Rectal smooth muscle tissue (tissue), 1 donor: ENCODE measurements at regions not wholly inside any gene's neighbourhood (a gene's known extent, or its start where the extent isn't known, plus 50 kb on each side); places are given as distances from the start of the nearest gene placed in this dataset.
"Not testable (repeated sequence)": the region's sequence is repeated elsewhere in the genome, so short reads cannot be mapped to it uniquely, and the experiment has no call there.

Experiments
- H3K27ac ChIP-seq: one replicate; pipeline ENCODE4 v1.7.0; 2013; ENCODE audit warnings: low read depth, low read length, inconsistent platforms
- H3K27me3 ChIP-seq: one replicate; pipeline ENCODE4 v1.7.0; 2013; ENCODE audit warnings: low read length; ENCODE audit not compliant: control insufficient read depth, insufficient read depth
- H3K36me3 ChIP-seq: one replicate; pipeline ENCODE4 v1.7.0; 2013; ENCODE audit warnings: low read length; ENCODE audit not compliant: control insufficient read depth, insufficient read depth
- H3K4me1 ChIP-seq: one replicate; pipeline ENCODE4 v1.7.0; 2013; ENCODE audit warnings: low read length; ENCODE audit not compliant: control insufficient read depth, insufficient read depth
- H3K4me3 ChIP-seq: one replicate; pipeline ENCODE4 v1.7.0; 2013; ENCODE audit warnings: low read length
- H3K9ac ChIP-seq: one replicate; pipeline ENCODE4 v1.7.0; 2013; ENCODE audit warnings: low read length

- not testable (repeated sequence) for H3K27ac ChIP-seq, H3K4me1 ChIP-seq, H3K27me3 ChIP-seq, H3K4me3 ChIP-seq, H3K9ac ChIP-seq
- H3K36me3 ChIP-seq = peaks cover 11% of the 10 kb centered on the region
Observed at GRCh38 chr3:195985348-195985920, 77.1 kb upstream of the TNK2 start.

- not testable (repeated sequence) for H3K27ac ChIP-seq, H3K27me3 ChIP-seq, H3K9ac ChIP-seq, H3K4me1 ChIP-seq, H3K4me3 ChIP-seq
- H3K36me3 ChIP-seq = peaks cover 11% of the 10 kb centered on the region
Observed at GRCh38 chr3:195984392-195985030, 76.2 kb upstream of the TNK2 start.

- H3K4me1 ChIP-seq, H3K27ac ChIP-seq, H3K27me3 ChIP-seq, H3K4me3 ChIP-seq, H3K9ac ChIP-seq: not testable (repeated sequence)
- H3K36me3 ChIP-seq = peaks cover 11% of the 10 kb centered on the region
Observed at GRCh38 chr3:195983880-195984279, 75.5 kb upstream of the TNK2 start.

DNA sequence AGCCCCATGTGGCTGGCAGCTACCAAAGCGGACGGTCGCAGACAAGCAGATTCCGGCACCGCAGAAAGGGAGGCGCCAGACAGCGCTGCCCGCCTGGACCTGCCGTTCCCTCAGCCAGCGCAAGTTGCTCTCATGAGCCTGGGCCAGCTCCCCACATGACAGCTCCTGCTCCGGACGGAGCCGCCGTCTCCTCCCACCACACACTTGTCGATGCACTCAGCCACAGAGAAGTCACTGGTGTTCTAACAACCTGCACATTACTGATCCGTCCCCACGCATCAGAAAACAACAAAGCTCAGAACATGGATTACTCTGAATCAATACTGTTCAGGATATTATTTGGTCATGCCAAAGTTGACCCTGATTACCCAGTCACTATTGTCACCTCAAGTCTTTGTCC, 74.4 kb upstream of the TNK2 start:
- H3K9ac ChIP-seq, H3K4me3 ChIP-seq, H3K4me1 ChIP-seq, H3K27ac ChIP-seq, H3K27me3 ChIP-seq: not testable (repeated sequence)
- peaks cover 11% of the 10 kb centered on the region for H3K36me3 ChIP-seq

- not testable (repeated sequence) for H3K4me3 ChIP-seq
Observed at GRCh38 chr3:195981778-195982177, 73.4 kb upstream of the TNK2 start.

DNA sequence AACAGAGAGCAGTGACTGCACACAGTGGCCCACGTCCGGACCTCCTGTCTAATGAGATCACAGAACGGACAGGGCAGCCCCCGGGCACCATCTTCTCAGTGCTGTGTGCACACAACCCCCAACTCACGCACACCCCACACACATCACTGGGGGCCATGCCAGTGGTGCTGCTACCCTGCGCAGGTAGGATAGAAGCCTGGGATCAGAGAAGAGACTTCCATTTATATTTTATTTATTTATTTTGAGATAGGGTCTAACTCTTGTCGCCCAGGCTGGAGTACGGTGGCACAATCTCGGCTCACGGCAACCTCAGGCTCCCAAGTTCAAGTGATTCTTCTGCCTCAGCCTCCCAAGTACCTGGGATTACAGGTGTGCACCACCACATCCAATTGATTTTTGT, 71.5 kb upstream of the TNK2 start:
- not testable (repeated sequence) for H3K4me3 ChIP-seq, H3K9ac ChIP-seq, H3K4me1 ChIP-seq, H3K27ac ChIP-seq, H3K27me3 ChIP-seq
- peaks cover 13% of the 10 kb centered on the region for H3K36me3 ChIP-seq

More at GRCh38 chr3:195981778-195982177, 73.4 kb upstream of the TNK2 start:
- not testable (repeated sequence) for H3K27me3 ChIP-seq, H3K9ac ChIP-seq, H3K4me1 ChIP-seq, H3K27ac ChIP-seq
- H3K36me3 ChIP-seq = peaks cover 11% of the 10 kb centered on the region

DNA sequence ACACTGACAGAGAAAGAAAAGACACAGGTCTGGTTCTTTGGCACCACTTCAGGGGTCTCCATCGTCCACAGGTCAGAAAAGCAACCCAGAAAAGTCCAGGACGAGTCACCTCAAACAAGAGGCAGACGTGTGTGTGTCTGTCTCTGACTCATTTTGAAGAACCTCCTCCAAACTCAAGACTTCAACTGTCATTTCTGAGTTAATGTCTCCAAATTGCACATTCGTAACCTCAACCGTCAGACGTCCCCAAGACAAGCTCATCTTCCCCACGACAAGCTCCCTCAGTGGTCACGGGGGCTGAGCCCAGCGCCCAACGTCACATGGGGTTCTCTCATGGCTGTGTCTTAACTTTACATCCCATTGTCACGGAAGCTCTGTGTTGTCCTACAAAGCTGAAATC, 70.2 kb upstream of the TNK2 start:
- H3K36me3 ChIP-seq = peaks cover 11% of the 10 kb centered on the region
- H3K4me1 ChIP-seq, H3K27me3 ChIP-seq, H3K27ac ChIP-seq, H3K9ac ChIP-seq, H3K4me3 ChIP-seq: not testable (repeated sequence)

- not testable (repeated sequence) for H3K9ac ChIP-seq, H3K36me3 ChIP-seq, H3K27ac ChIP-seq, H3K4me3 ChIP-seq, H3K4me1 ChIP-seq, H3K27me3 ChIP-seq
Observed at GRCh38 chr3:195976876-195977275, 68.5 kb upstream of the TNK2 start.

- not testable (repeated sequence) for H3K27me3 ChIP-seq, H3K4me3 ChIP-seq, H3K4me1 ChIP-seq, H3K27ac ChIP-seq, H3K9ac ChIP-seq
- H3K36me3 ChIP-seq = peaks cover 17% of the 10 kb centered on the region
Observed at GRCh38 chr3:195974281-195974680, 65.9 kb upstream of the TNK2 start.

DNA sequence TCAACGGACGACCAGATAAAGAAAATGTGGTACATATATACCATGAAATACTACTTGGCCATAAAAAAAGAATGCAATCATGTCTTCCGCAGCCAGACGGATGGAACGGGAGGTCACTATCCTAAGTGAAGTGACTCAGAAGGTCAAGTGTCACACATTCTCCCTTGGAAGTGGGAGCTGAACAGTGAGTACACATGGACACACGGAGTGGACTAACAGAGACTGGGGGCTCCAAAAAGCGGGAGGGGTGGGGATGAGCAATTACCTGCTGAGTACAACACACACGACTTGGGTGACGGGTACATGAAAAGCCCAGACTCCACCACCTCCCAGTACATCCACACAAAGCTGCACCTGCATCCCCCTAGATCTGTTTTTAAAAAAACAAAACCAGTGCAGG, 62.5 kb upstream of the TNK2 start:
- not testable (repeated sequence) for H3K4me3 ChIP-seq, H3K27me3 ChIP-seq, H3K4me1 ChIP-seq, H3K9ac ChIP-seq, H3K27ac ChIP-seq
- peaks cover 16% of the 10 kb centered on the region for H3K36me3 ChIP-seq

DNA sequence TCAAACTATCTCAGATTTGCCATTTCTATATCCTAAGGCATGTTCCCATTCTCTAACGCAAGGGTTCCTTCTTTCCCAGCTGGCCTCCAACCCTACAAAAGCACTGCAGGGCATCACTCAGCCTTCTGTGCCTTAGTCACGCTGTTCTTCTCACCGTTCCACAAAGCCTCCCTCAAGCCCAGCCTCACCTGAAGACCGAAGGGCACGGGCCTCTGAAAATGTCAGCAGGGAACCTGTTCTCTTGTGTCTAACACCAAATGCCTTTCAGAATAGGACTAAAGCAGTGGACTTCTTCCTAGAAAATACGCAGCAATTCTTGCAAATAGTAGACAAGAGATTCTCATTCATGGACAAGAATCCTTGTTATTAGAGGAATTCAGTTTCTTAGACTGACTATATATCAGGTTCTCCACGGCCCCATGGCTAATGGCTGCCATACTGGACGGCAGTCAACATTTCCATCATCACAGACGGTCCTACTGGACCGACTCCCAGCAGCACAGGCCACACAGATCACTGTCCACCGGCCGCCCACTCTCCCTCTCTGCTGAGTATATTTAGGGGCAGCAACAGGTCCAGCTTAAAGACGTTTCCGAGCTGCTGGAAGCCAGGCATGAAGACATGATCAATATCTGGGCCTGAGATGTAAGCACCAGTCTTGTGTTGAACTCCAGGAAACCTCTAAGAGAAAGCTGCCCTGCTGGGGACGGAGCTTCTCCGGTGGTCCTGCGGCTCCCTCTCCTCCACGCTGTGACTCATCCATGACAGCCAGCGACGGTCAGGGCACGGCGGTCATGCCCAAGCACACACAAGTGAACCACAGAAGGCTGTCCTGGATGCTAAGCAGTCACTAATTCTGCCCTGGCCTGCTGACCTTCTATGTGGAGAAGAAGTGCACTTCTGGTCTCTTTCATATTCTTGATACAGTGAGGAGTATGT, 61.8 kb upstream of the TNK2 start:
- H3K36me3 ChIP-seq = peaks cover 14% of the 10 kb centered on the region
- H3K4me1 ChIP-seq, H3K27ac ChIP-seq, H3K9ac ChIP-seq, H3K27me3 ChIP-seq, H3K4me3 ChIP-seq: not testable (repeated sequence)

DNA sequence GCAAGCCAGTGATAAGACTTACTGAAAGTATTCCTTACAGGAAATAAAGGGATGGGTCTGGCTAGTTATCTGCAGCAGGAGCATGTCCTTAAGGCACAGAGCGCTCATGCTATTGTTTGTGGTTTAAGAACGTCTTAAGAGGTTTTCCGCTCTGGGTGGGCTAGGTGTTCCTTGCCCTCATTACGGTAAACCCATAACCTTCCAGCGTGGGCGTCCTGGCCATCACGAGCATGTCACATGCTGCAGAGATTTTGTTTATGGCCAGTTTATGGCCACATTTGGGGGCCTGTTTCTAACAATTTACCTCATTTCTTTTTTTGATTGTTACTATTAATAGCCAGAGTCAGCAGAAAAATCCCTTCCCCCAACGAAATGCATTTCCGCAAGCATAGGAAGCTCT, 61.0 kb upstream of the TNK2 start:
- not testable (repeated sequence) for H3K27ac ChIP-seq, H3K4me1 ChIP-seq, H3K4me3 ChIP-seq, H3K9ac ChIP-seq, H3K27me3 ChIP-seq
- H3K36me3 ChIP-seq = peaks cover 18% of the 10 kb centered on the region
